ENCODE measurements at regions not wholly inside any gene's neighbourhood (a gene's known extent, or its start where the extent isn't known, plus 50 kb on each side); places are given as distances from the start of the nearest gene placed in this dataset.
"Not testable (repeated sequence)": the region's sequence is repeated elsewhere in the genome, so short reads cannot be mapped to it uniquely, and the experiment has no call there.

DNA sequence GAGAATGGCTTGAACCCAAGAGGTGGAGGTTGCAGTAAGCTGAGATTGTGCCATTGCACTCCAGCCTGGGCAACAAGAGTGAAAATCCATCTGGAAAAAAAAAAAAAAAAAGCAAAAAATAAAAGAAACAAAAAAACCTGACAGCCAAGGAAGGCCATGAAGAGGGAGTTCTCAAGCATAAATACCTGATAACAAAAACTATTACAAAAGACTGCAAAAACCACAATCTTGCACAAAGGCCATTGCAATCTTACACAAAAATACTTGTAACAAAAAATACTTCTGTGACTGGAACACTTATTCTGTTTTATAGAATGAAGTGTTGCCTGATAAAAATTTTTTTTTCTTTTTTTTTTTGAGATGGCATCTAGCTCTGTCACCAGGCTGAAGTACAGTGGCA lies 61.5 kb upstream of the TSC22D1 start:
- Histone ChIP-seq H3K9ac (ENCODE audit: low read depth, low read length) (no peak overlapping the region), H3K4me1 (ENCODE audit: insufficient read depth, low read length) (no peaks in the 10 kb centered on the region), H3K27me3 (ENCODE audit: insufficient read depth, low read length, poor library complexity) (no peaks in the 10 kb centered on the region), H4K20me1 (ENCODE audit: insufficient read depth, low read length) (no peaks in the 10 kb centered on the region), H2AFZ (ENCODE audit: low read depth, low read length) (no peak overlapping the region), H3K9me3 (ENCODE audit: insufficient read depth, low read length, severe bottlenecking) (no peaks in the 10 kb centered on the region), H3K4me2 (ENCODE audit: insufficient read depth, low read length) (no peak overlapping the region), H3K36me3 (ENCODE audit: insufficient read depth, low read length) (no peaks in the 10 kb centered on the region), H3K4me3 (ENCODE audit: low read depth in 1 of 2, low read length in 2 of 2) (no peak overlapping the region), H3K79me2 (ENCODE audit: insufficient read depth, low read length) (no peaks in the 10 kb centered on the region), H3K27ac (ENCODE audit: low read length) (no peak overlapping the region)
- no peak for DNase-seq
- TF ChIP-seq, protein P1, sequence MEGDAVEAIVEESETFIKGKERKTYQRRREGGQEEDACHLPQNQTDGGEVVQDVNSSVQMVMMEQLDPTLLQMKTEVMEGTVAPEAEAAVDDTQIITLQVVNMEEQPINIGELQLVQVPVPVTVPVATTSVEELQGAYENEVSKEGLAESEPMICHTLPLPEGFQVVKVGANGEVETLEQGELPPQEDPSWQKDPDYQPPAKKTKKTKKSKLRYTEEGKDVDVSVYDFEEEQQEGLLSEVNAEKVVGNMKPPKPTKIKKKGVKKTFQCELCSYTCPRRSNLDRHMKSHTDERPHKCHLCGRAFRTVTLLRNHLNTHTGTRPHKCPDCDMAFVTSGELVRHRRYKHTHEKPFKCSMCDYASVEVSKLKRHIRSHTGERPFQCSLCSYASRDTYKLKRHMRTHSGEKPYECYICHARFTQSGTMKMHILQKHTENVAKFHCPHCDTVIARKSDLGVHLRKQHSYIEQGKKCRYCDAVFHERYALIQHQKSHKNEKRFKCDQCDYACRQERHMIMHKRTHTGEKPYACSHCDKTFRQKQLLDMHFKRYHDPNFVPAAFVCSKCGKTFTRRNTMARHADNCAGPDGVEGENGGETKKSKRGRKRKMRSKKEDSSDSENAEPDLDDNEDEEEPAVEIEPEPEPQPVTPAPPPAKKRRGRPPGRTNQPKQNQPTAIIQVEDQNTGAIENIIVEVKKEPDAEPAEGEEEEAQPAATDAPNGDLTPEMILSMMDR (IDR thresholded peaks at IDR 0.05; ENCODE audit: borderline replicate concordance, extremely low read depth, low read length, poor library complexity, severe bottlenecking), result no peak
- TF ChIP-seq EZH2 (IDR thresholded peaks at IDR 0.05; ENCODE audit: borderline replicate concordance, low read depth, low read length, severe bottlenecking), result no peak
- ATAC-seq (ENCODE audit: insufficient read depth, low read depth), result no peak

DNA sequence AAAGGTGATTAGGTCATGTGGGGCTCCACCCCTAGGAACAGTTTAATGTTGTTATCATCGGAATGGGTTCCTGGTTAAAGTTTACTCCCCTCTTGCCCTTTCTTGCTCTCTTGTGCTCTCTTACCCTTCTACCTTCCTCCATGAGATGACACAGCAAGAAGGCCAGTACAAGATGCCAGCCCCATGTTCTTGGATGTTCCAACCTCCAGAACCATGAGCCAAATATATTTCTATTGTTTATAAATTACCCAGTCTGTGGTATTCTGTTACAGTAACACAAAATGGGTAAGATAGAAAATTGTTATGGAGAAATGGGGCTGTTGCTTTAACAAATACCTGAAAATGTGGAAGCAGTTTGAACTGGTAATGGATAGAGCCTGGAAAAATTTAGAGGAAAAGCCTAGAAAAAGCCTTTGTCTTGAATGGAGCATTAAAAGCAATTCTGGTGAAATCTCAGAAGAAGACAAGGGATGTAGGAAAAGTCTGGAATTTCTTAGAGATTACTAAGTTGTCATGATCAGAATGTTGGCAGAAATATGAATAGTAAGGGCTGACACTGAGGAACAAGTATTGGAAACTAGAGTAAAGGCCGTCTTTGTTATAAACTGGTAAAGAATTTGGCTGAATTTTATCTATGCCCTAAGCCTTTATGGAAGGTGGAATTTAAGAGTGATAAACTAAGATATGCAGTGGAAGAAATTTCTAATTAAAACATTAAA lies 53.5 kb upstream of the TSC22D1 start:
- Histone ChIP-seq H3K4me1 (ENCODE audit: insufficient read depth, low read length) (no peaks in the 10 kb centered on the region), H3K79me2 (ENCODE audit: insufficient read depth, low read length) (no peaks in the 10 kb centered on the region), H3K9ac (ENCODE audit: low read depth, low read length) (no peak overlapping the region), H4K20me1 (ENCODE audit: insufficient read depth, low read length) (no peaks in the 10 kb centered on the region), H3K36me3 (ENCODE audit: insufficient read depth, low read length) (no peaks in the 10 kb centered on the region), H3K4me2 (ENCODE audit: insufficient read depth, low read length) (no peak overlapping the region), H3K9me3 (ENCODE audit: insufficient read depth, low read length, severe bottlenecking) (no peaks in the 10 kb centered on the region), H3K4me3 (ENCODE audit: low read depth in 1 of 2, low read length in 2 of 2) (no peak overlapping the region), H2AFZ (ENCODE audit: low read depth, low read length) (no peak overlapping the region), H3K27me3 (ENCODE audit: insufficient read depth, low read length, poor library complexity) (no peaks in the 10 kb centered on the region), H3K27ac (ENCODE audit: low read length) (no peak overlapping the region)
- no peak for TF ChIP-seq EZH2 (IDR thresholded peaks at IDR 0.05; ENCODE audit: borderline replicate concordance, low read depth, low read length, severe bottlenecking)
- TF ChIP-seq, protein P1 (IDR thresholded peaks at IDR 0.05; ENCODE audit: borderline replicate concordance, extremely low read depth, low read length, poor library complexity, severe bottlenecking), result no peak
- ATAC-seq (ENCODE audit: insufficient read depth, low read depth), result no peak
- no peak for DNase-seq

DNA sequence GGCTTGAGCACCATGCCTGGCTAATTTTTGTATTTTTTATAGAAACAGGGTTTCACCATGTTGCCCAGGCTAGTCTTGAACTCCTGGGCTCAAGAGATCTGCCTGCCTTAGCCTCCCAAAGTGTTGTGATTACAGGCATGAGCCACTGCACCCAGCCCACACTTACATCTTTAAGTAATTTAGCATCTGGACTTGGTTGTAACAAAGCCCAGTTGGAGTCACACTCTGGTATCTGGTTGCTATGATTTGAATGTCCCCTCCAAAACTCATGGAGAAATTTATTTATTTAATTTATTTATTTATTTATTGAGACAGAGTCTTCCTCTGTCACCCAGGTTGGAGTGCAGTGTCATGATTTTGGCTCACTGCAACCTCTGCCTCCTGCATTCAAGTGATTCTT lies 52.7 kb upstream of the TSC22D1 start:
- not testable (repeated sequence) for H3K4me3 ChIP-seq (ENCODE audit: low read depth in 1 of 2, low read length in 2 of 2); H3K36me3 ChIP-seq (ENCODE audit: insufficient read depth, low read length); H3K9ac ChIP-seq (ENCODE audit: low read depth, low read length); H4K20me1 ChIP-seq (ENCODE audit: insufficient read depth, low read length); H3K27me3 ChIP-seq (ENCODE audit: insufficient read depth, low read length, poor library complexity); H3K79me2 ChIP-seq (ENCODE audit: insufficient read depth, low read length); H3K4me2 ChIP-seq (ENCODE audit: insufficient read depth, low read length); ATAC-seq (ENCODE audit: insufficient read depth, low read depth); H2AFZ ChIP-seq (ENCODE audit: low read depth, low read length); H3K27ac ChIP-seq (ENCODE audit: low read length); DNase-seq; H3K9me3 ChIP-seq (ENCODE audit: insufficient read depth, low read length, severe bottlenecking); H3K4me1 ChIP-seq (ENCODE audit: insufficient read depth, low read length)

DNA sequence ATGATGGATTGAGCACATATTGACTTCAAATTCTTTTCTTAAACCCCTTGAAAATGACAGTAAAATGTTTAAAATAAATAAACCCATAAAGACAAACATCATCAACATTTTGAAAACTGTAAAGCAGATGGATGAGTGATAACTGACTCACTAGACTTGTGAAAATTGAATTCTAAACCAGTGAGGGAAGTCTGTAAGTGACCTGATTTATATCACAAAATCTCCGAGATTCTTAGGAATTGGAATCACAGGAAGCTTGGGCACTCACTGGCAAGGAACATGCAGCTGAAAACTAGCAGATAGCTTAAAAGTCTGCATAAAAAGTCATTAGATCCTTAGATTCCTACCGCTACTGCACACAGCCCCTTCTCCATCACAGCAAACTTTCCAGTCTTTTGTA lies 51.3 kb upstream of the TSC22D1 start:
- Histone ChIP-seq H3K79me2 (ENCODE audit: insufficient read depth, low read length) (no peaks in the 10 kb centered on the region), H3K9ac (ENCODE audit: low read depth, low read length) (no peak overlapping the region), H3K36me3 (ENCODE audit: insufficient read depth, low read length) (no peaks in the 10 kb centered on the region), H3K27ac (ENCODE audit: low read length) (no peak overlapping the region), H3K27me3 (ENCODE audit: insufficient read depth, low read length, poor library complexity) (peaks cover 5% of the 10 kb centered on the region), H3K4me1 (ENCODE audit: insufficient read depth, low read length) (no peaks in the 10 kb centered on the region), H2AFZ (ENCODE audit: low read depth, low read length) (no peak overlapping the region), H3K4me2 (ENCODE audit: insufficient read depth, low read length) (no peak overlapping the region), H3K9me3 (ENCODE audit: insufficient read depth, low read length, severe bottlenecking) (no peaks in the 10 kb centered on the region), H3K4me3 (ENCODE audit: low read depth in 1 of 2, low read length in 2 of 2) (no peak overlapping the region), H4K20me1 (ENCODE audit: insufficient read depth, low read length) (no peaks in the 10 kb centered on the region)
- TF ChIP-seq EZH2 (IDR thresholded peaks at IDR 0.05; ENCODE audit: borderline replicate concordance, low read depth, low read length, severe bottlenecking), result no peak
- TF ChIP-seq, protein P1 (IDR thresholded peaks at IDR 0.05; ENCODE audit: borderline replicate concordance, extremely low read depth, low read length, poor library complexity, severe bottlenecking), result no peak
- ATAC-seq (ENCODE audit: insufficient read depth, low read depth) (no peak), DNase-seq (no peak)
